ENCODE measurements at regions not wholly inside any gene's neighbourhood (a gene's known extent, or its start where the extent isn't known, plus 50 kb on each side); places are given as distances from the start of the nearest gene placed in this dataset.

- TF ChIP-seq SIN3A (IDR thresholded peaks at IDR 0.05; ENCODE audit: borderline replicate concordance, low read depth, low read length): no peak
- no peak for TF ChIP-seq MEF2A (IDR thresholded peaks at IDR 0.05; ENCODE audit: borderline replicate concordance, low read depth)
- TF ChIP-seq USF1 (IDR thresholded peaks at IDR 0.05; ENCODE audit: borderline replicate concordance, low read depth): no peak
- TF ChIP-seq FOXJ3 (CRISPR knock-in tag; IDR thresholded peaks at IDR 0.05): no peak
- no peak for TF ChIP-seq EZH2phosphoT487 (IDR thresholded peaks at IDR 0.05; ENCODE audit: borderline replicate concordance, low read depth)
- no peak for TF ChIP-seq RFX5 (IDR thresholded peaks at IDR 0.05; ENCODE audit: low read length)
Observed at GRCh38 chr3:70806556-70806955, 494.1 kb upstream of the MDFIC2 start (continued).

DNA sequence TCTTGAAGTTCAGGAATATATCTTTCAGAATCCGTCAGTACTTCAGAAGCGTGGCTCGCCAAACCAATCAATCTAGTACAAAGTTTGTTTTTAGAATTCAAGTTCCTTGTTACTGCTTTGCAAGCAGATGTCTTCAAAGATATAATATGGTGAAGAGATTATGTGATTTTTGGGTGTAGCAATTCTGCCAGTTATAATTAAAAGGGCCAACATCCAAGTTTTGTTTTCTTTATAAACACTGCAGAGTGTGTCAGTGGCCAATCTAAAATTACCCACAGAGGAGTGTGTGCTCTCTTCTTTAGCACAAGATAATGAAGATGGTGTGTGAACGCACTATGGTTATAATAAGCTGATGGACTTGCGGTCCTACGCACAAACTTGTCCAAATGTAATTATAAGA lies 493.6 kb upstream of the MDFIC2 start:
- Histone ChIP-seq H3K4me1 (ENCODE audit: control insufficient read depth in 1 of 2, insufficient read depth in 2 of 2, low read depth in 1 of 2, low read length in 1 of 2) (no peaks in the 10 kb centered on the region; a peak in 1 of 4 replicates), H3K27ac (ENCODE audit: low read depth in 2 of 2, low read length in 1 of 2) (no peak overlapping the region), H3K79me2 (ENCODE audit: insufficient read depth) (no peaks in the 10 kb centered on the region), H3K36me3 (replicated peaks in 1 of 2; ENCODE audit: control insufficient read depth in 1 of 2, insufficient read depth in 2 of 2, low read length in 1 of 2) (no peaks in the 10 kb centered on the region), H3K4me2 (no peak overlapping the region), H3K4me3 (ENCODE audit: low read depth in 2 of 2, low read length in 1 of 2) (no peak overlapping the region), H3F3A (replicated peaks; ENCODE audit: insufficient read depth) (peaks cover 3% of the 10 kb centered on the region), H3K9me3 (no peaks in the 10 kb centered on the region), H3K9ac (no peak overlapping the region), H3K27me3 (ENCODE audit: insufficient read depth) (no peaks in the 10 kb centered on the region), H2AFZ (ENCODE audit: low read depth) (no peak overlapping the region), H4K20me1 (ENCODE audit: insufficient read depth) (no peaks in the 10 kb centered on the region), H3K9me2 (no peaks in the 10 kb centered on the region)
- DNase-seq: no peak
- ChIA-PET CTCF (no interaction called here), POLR2A (no interaction called here)
- TF ChIP-seq MXI1 (IDR thresholded peaks at IDR 0.05; ENCODE audit: low read depth, low read length) (no peak), NRF1 (IDR thresholded peaks at IDR 0.05; ENCODE audit: low read depth, low read length) (no peak), RFX5 (IDR thresholded peaks at IDR 0.05; ENCODE audit: low read length) (no peak), SIN3A (IDR thresholded peaks at IDR 0.05; ENCODE audit: borderline replicate concordance, low read depth, low read length) (no peak), RAD21 (IDR thresholded peaks at IDR 0.05; ENCODE audit: low read length) (no peak), ELF1 (IDR thresholded peaks at IDR 0.05) (no peak), JUND (IDR thresholded peaks at IDR 0.05) (no peak), MEF2A (IDR thresholded peaks at IDR 0.05; ENCODE audit: borderline replicate concordance, low read depth) (no peak), RCOR1 (IDR thresholded peaks at IDR 0.05; ENCODE audit: low read length) (no peak), RXRA (IDR thresholded peaks at IDR 0.05; ENCODE audit: borderline replicate concordance, low read depth) (no peak), POLR2AphosphoS5 (IDR thresholded peaks at IDR 0.05; ENCODE audit: low read depth, low read length) (no peak), MAX (IDR thresholded peaks at IDR 0.05; ENCODE audit: low read depth) (no peak), ZBTB33 (IDR thresholded peaks at IDR 0.05; ENCODE audit: borderline replicate concordance, low read depth) (no peak), TAF1 (IDR thresholded peaks at IDR 0.05; ENCODE audit: borderline replicate concordance, low read depth, low read length) (no peak), CHD2 (IDR thresholded peaks at IDR 0.05; ENCODE audit: low read length, partially characterized antibody) (no peak)
- TF ChIP-seq, protein P1, sequence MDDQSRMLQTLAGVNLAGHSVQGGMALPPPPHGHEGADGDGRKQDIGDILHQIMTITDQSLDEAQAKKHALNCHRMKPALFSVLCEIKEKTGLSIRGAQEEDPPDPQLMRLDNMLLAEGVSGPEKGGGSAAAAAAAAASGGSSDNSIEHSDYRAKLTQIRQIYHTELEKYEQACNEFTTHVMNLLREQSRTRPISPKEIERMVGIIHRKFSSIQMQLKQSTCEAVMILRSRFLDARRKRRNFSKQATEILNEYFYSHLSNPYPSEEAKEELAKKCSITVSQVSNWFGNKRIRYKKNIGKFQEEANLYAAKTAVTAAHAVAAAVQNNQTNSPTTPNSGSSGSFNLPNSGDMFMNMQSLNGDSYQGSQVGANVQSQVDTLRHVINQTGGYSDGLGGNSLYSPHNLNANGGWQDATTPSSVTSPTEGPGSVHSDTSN (IDR thresholded peaks at IDR 0.05): no peak
- TF ChIP-seq, protein P2, sequence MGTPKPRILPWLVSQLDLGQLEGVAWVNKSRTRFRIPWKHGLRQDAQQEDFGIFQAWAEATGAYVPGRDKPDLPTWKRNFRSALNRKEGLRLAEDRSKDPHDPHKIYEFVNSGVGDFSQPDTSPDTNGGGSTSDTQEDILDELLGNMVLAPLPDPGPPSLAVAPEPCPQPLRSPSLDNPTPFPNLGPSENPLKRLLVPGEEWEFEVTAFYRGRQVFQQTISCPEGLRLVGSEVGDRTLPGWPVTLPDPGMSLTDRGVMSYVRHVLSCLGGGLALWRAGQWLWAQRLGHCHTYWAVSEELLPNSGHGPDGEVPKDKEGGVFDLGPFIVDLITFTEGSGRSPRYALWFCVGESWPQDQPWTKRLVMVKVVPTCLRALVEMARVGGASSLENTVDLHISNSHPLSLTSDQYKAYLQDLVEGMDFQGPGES (IDR thresholded peaks at IDR 0.05; ENCODE audit: low read depth, low read length): no peak
- WGBS (ENCODE audit: low lambda C conversion rate): 96% methylated on average over 6 of the region's 6 CpGs
